Stimulated activated CD4-positive, alpha-beta T cell treated with anti-CD3 and anti-CD28 coated beads, Interleukin-12 subunit alpha, Interleukin-12 subunit beta, amount 100 ng/mL, for 48 hours (primary cell): ENCODE measurements at regions not wholly inside any gene's neighbourhood (a gene's known extent, or its start where the extent isn't known, plus 50 kb on each side); places are given as distances from the start of the nearest gene placed in this dataset.
"Not testable (repeated sequence)": the region's sequence is repeated elsewhere in the genome, so short reads cannot be mapped to it uniquely, and the experiment has no call there.

Experiments used
- DNase-seq, 3 donors: peaks; one replicate each; pipeline ENCODE4 v3.0.0-alpha.2; 2020; ENCODE audit warnings: low read depth in 2 of 3, low spot score in 1 of 3

DNA sequence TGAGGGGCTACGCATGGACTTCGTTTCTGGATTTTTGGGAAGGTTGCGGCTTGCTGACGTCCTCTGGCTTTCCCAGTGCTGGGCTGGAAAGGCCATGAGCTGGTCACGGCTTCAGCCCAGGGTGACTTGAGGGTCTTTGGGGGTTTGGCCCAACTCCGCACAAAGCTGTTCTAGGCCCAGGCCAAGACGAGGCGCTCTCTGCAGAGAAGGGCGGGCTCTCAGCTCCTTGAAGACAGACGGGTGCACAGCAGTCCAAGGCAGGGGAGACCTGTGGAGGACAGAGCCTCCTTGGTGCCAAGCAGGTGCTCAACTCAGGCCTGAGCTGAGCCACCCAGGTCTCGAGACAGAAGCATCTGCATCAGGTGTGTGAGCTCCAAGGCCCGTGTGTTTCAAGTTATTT, 1003.7 kb downstream of the BRD1 start:
- no peak for DNase-seq

DNA sequence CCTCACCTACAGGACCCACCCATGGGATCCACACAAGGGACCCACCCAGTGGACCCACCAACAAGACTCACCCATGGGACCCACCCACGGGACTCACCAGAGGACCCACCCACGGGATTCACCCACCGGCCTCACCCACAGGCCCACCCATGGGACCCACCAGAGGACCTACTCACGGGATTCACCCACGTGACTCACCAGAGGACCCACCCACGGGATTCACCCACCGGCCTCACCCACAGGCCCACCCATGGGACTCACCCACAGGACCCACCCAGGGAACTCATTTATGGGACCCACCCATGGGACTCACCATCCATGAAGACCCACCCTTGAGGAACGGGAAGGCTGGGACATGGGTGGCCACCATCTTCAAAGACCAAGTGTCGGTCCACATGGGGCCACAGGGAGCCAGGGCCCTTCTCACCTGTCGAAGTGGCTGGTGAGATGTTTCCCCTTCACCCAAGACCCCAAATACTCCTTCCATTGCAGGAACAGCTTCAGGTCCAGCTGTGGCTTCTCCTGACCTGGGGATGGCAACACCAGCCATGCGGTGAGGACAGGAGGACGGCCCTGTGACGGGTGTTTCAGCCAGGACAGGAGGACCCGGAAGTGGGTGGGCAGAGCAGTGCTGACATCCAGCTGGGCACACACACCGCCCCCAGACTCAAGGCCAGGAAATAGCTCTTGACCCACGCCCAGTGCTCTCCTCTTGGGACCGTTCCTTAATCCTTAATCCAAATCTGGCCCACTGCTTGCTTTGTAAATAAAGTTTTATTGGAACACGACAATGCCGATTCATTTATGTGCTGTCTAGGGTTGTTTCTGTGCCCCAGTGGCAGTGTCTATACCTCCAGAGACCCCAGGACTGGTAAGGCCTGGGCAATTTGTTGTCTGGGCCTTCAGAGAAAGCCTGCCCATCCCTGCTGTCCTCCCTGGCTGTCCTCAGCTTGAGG, 1005.1 kb downstream of the BRD1 start:
- DNase-seq: no peak

GRCh38 chr22:48821727-48822126, 1005.9 kb downstream of the BRD1 start:
- no peak for DNase-seq

GRCh38 chr22:48821346-48821690, 1006.4 kb downstream of the BRD1 start:
- no peak for DNase-seq

- DNase-seq: no peak
Observed at GRCh38 chr22:48820481-48821345, 1007.0 kb downstream of the BRD1 start.

DNA sequence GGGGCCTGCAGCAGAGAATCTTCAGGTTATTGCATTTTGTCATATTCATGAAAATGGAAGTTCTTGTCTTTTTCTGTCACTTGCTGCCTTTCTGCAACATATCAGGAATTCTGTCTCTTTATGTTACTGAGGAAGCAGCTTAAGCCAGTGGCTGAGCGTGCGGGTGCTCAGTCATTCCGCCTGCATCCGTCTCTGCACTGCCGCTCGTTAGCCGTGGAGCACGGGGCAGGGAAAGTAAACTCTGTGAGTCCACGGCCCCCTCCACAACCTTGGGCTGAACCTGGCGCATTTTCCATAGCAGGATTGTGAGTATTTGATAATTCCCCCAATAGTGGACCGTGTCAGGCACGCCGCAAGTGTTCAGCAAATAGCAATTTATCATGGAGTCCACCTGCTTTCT, 1007.7 kb downstream of the BRD1 start:
- DNase-seq: no peak

DNA sequence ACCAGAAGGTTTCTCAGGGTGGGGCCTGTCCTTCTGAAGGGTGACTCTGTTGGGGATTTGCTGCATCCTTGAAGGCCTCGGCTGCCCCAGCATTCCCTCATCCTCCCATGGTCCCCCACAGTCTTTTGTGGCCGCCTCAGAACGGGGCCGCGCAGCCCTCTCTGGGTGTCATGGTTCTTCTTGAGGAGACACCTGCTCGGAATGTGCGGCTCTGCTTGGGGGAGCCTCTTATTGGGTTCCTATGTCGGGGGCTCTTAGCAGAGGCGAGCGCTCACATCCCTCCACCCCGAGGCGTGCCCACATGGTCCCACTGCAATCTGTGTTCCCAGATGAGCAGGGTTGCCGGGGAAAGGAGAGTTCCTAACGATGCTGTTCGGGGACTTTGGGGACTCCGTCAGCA, 1008.4 kb downstream of the BRD1 start:
- no peak for DNase-seq

DNA sequence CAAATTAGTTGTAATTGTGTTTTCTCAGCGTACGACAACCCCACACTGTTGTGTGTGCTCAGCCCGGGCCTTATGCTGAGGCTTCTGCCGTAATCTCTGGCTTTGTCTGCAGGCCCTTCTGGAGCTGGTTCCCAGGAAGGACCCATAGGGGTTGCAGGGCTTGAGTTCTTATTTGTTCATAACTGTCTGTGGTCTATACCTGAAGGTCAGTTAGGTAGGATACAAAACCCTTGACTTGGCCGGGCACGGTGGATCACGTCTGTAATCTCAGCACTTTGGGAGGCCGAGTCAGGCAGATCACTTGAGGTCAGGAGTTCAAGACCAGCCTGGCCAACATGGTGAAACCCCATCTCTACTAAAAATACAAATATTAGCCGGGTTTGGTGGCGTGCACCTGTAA, 1010.2 kb downstream of the BRD1 start:
- not testable (repeated sequence) for DNase-seq

DNA sequence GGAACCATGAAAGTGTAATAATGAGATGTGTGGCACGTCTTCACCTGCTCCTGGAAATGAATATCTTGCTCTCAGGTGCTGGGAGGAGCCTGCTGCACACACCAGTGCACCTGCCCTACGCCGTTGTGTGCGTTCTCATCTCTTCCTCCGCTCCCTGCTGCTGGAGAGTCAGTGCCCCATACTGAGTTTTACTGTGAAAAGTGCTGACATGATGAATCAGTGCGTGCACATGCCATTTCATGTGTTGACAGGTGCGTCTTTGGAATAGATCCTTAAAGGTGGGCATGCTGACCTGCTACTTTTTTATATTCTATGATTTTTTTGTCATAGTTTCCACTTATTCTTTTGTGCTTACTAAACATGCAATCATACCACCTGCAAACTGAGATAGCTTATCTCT, 1015.8 kb downstream of the BRD1 start:
- no peak for DNase-seq

GRCh38 chr22:48808038-48808960, 1019.4 kb downstream of the BRD1 start:
- no peak for DNase-seq

DNA sequence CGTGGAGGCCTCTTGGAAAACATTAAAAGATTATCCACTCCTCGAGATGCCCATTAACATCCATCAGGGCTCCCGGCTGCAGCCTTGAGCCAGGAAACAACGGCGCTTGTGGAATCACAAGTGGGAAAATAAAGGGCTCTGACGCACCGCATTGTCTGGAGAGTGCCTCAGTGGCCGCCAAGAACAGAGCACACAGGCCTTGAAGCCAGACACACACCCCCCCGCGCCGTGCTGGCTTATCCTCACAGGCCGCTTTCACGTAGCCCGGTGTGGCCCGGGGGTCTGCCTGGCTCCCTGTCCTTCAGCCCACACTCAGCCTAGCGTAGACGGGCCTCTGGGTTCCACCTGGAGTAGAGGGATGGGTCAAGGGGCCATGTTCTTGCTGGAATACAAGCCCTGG, 1020.5 kb downstream of the BRD1 start:
- DNase-seq: no peak

- DNase-seq: no peak
Observed at GRCh38 chr22:48806227-48806781, 1021.4 kb downstream of the BRD1 start.

DNA sequence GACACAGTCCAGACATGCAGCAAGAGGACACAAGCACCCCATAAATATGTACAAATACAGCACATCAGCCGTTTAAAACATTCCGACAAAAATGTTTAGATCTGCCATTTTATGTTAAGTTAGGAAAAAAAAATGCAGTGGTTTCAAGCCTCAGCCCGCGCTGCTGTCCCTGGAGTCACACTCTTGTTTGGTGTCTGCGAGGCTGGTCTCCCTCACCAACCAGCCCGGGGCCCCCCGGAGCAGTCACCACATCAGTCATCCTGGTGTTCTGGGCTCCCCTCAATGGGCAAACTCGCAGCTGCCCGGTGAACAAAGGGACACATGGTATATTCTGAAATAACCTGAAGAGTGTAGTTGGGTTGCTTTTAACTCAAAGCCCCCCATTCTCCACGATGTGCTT, 1022.2 kb downstream of the BRD1 start:
- no peak for DNase-seq

DNA sequence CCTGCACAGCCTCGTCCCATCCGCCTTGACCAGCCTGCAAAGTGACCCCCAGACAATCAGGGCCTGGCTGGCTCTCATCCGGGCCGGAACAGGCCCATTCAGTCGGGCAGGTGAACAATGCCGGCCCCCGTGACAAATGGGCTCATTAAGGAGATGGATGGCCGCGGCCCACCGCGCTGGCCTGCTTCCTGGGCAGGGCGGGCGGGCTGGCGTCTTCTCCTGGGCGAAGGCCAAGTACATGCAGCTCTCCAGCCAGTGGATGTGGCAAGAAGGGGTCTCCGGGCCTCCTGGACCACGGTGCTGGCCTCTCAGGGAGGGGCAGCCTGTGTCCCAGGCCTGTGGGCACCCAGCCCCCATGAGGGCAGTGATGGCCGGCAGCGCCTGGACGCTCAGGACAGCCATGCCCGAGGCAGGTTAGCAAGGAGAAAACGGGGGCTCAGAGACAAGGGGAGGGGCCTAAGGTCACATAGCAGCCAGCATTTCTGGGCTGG, 1022.8 kb downstream of the BRD1 start:
- no peak for DNase-seq

DNA sequence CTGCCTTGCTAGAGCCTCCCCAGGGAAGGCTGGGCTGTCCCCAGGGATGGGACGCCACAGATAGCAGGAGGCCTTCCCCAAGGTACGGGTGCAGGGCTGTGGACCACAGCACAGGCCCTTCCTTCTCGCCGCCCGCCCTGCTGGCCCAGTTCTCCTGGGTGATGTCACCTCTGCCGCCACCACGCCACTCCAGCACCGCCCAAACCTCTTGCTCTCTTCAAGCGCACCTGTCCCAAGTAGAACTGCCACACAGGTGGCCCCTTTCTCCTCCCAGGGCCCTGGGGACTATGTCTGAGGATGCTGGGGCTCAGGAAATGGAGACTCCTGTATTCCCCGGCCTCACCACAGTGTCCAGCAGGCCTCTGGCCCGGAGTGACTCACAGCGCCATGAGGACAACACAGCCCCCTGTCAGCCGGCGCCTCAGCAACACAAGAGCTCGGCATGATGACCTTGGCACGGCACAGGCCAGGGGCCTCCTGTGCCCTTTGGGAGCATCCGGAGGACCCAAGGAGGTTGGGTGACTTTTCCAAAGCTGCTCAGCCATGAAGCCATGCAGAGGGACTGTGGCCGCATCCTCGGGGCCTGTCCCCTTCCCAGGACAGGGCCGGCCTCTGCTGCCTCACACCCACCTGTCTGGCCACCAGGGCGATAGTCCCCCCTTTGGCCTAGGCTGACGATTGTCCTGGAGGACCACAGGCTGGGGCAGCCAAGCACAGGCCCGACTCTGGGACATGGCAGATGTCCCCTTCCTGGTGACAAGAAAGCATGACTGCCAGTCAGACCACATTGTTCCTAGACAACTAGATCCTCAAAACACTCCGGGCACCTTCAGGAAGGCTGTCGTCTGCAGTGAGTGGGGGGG, 1023.5 kb downstream of the BRD1 start:
- no peak for DNase-seq

GRCh38 chr22:48803171-48803947, 1024.3 kb downstream of the BRD1 start:
- no peak for DNase-seq

DNA sequence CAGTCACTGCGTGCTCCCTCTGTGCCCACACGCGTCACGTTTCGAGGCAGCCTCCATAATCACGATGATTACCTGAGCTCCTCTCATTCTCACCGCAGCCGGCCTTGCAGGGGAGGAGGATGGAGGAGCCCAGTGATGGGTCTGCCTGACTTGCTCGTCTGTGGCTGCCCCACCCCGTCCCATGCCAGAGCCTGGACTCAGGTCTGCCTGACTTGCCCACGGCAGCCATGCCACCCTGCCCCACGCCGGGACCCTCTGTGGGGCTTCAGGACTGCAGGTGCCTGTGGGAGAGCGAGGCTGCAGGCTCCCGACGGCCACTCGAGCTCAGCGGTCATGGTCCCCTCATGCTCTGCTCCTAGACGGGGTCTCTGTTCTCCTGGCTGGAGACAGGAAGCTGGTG, 1025.1 kb downstream of the BRD1 start:
- no peak for DNase-seq

- DNase-seq: no peak
Observed at GRCh38 chr22:48800886-48801607, 1026.6 kb downstream of the BRD1 start.
